ENCODE measurements at regions not wholly inside any gene's neighbourhood (a gene's known extent, or its start where the extent isn't known, plus 50 kb on each side); places are given as distances from the start of the nearest gene placed in this dataset.

GRCh38 chr3:147733217-147733616, 324.1 kb downstream of the ZIC1 start:
- Mint-ChIP-seq H3K27me3 (no peaks in the 10 kb centered on the region), H3K9me3 (ENCODE audit: low read depth) (peaks cover 2% of the 10 kb centered on the region), H3K4me3 (no peak overlapping the region), H3K36me3 (ENCODE audit: low read depth) (no peaks in the 10 kb centered on the region), H3K4me1 (no peaks in the 10 kb centered on the region), H3K27ac (no peak overlapping the region)
- intact Hi-C loops (cut with DNase I, micrococcal nuclease), result no loop called here
- POLR2A ChIA-PET, result no interaction called here
- DNase-seq (no peak), ATAC-seq (no peak)
- CTCF ChIA-PET, result no interaction called here

GRCh38 chr3:147735616-147736015, 326.5 kb downstream of the ZIC1 start:
- Mint-ChIP-seq H3K9me3 (ENCODE audit: low read depth) (no peaks in the 10 kb centered on the region), H3K4me3 (no peak overlapping the region), H3K36me3 (ENCODE audit: low read depth) (no peaks in the 10 kb centered on the region), H3K27ac (no peak overlapping the region), H3K4me1 (no peaks in the 10 kb centered on the region), H3K27me3 (no peaks in the 10 kb centered on the region)
- intact Hi-C loops (cut with DNase I, micrococcal nuclease), result no loop called here
- DNase-seq (no peak), ATAC-seq (no peak)
- ChIA-PET POLR2A (no interaction called here), CTCF (no interaction called here)

GRCh38 chr3:147736226-147736625, 327.1 kb downstream of the ZIC1 start:
- Mint-ChIP-seq H3K4me1 (no peaks in the 10 kb centered on the region), H3K4me3 (no peak overlapping the region), H3K9me3 (ENCODE audit: low read depth) (no peaks in the 10 kb centered on the region), H3K36me3 (ENCODE audit: low read depth) (no peaks in the 10 kb centered on the region), H3K27me3 (no peaks in the 10 kb centered on the region), H3K27ac (no peak overlapping the region)
- intact Hi-C loops (cut with DNase I, micrococcal nuclease), result no loop called here
- CTCF ChIA-PET, result no interaction called here
- POLR2A ChIA-PET, result no interaction called here
- no peak for DNase-seq
- no peak for ATAC-seq

- ChIA-PET CTCF (no interaction called here), POLR2A (no interaction called here)
- DNase-seq (no peak), ATAC-seq (no peak)
- intact Hi-C loops (cut with DNase I, micrococcal nuclease), result no loop called here
- H3K4me3 Mint-ChIP-seq, result no peak overlapping the region
- peaks cover 4% of the 10 kb centered on the region for H3K9me3 Mint-ChIP-seq (ENCODE audit: low read depth)
- no peaks in the 10 kb centered on the region for H3K27me3 Mint-ChIP-seq
- no peaks in the 10 kb centered on the region for H3K4me1 Mint-ChIP-seq
- H3K27ac Mint-ChIP-seq, result no peak overlapping the region
- no peaks in the 10 kb centered on the region for H3K36me3 Mint-ChIP-seq (ENCODE audit: low read depth)
These were observed 328.2 kb downstream of the ZIC1 start for GRCh38 chr3:147737376-147737775.

GRCh38 chr3:147740928-147741327, 331.8 kb downstream of the ZIC1 start:
- H3K27ac Mint-ChIP-seq, result no peak overlapping the region
- no peaks in the 10 kb centered on the region for H3K36me3 Mint-ChIP-seq (ENCODE audit: low read depth)
- H3K4me3 Mint-ChIP-seq, result no peak overlapping the region
- DNase-seq (no peak), ATAC-seq (no peak)
- no peaks in the 10 kb centered on the region for H3K27me3 Mint-ChIP-seq
- intact Hi-C loops (cut with DNase I, micrococcal nuclease), result no loop called here
- peaks cover 4% of the 10 kb centered on the region for H3K9me3 Mint-ChIP-seq (ENCODE audit: low read depth)
- ChIA-PET CTCF (no interaction called here), POLR2A (no interaction called here)
- H3K4me1 Mint-ChIP-seq, result no peaks in the 10 kb centered on the region

GRCh38 chr3:147744967-147745366, 335.8 kb downstream of the ZIC1 start:
- no peak for DNase-seq
- Mint-ChIP-seq H3K4me3 (no peak overlapping the region), H3K27me3 (no peaks in the 10 kb centered on the region), H3K36me3 (ENCODE audit: low read depth) (no peaks in the 10 kb centered on the region), H3K4me1 (no peaks in the 10 kb centered on the region), H3K27ac (no peak overlapping the region), H3K9me3 (ENCODE audit: low read depth) (peaks cover 7% of the 10 kb centered on the region)
- ChIA-PET CTCF (no interaction called here), POLR2A (no interaction called here)
- no peak for ATAC-seq
- intact Hi-C loops (cut with DNase I, micrococcal nuclease), result no loop called here

GRCh38 chr3:147755310-147755709, 346.1 kb downstream of the ZIC1 start:
- ATAC-seq (no peak), DNase-seq (no peak)
- POLR2A ChIA-PET, result no interaction called here
- CTCF ChIA-PET, result interaction anchor here (0.7 kb wide), 1 partner anchor 13 kb away, joined by 3 read pairs; no protein-coding TSS in a partner anchor
- intact Hi-C loops (cut with DNase I, micrococcal nuclease), result no loop called here
- Mint-ChIP-seq H3K27ac (no peak overlapping the region), H3K36me3 (ENCODE audit: low read depth) (no peaks in the 10 kb centered on the region), H3K4me3 (no peak overlapping the region), H3K27me3 (no peaks in the 10 kb centered on the region), H3K4me1 (no peaks in the 10 kb centered on the region), H3K9me3 (ENCODE audit: low read depth) (no peaks in the 10 kb centered on the region)

- H3K9me3 Mint-ChIP-seq (ENCODE audit: low read depth), result no peaks in the 10 kb centered on the region
- no peak overlapping the region for H3K4me3 Mint-ChIP-seq
- H3K36me3 Mint-ChIP-seq (ENCODE audit: low read depth), result no peaks in the 10 kb centered on the region
- no peak overlapping the region for H3K27ac Mint-ChIP-seq
- no peaks in the 10 kb centered on the region for H3K4me1 Mint-ChIP-seq
- ATAC-seq (no peak), DNase-seq (no peak)
- CTCF ChIA-PET, result no interaction called here
- intact Hi-C loops (cut with DNase I, micrococcal nuclease), result no loop called here
- H3K27me3 Mint-ChIP-seq, result no peaks in the 10 kb centered on the region
- POLR2A ChIA-PET, result no interaction called here
These were observed 347.3 kb downstream of the ZIC1 start for GRCh38 chr3:147756476-147756875.

- ChIA-PET CTCF (no interaction called here), POLR2A (no interaction called here)
- DNase-seq, result no peak
- H3K27ac Mint-ChIP-seq, result no peak overlapping the region
- H3K27me3 Mint-ChIP-seq, result no peaks in the 10 kb centered on the region
- no peaks in the 10 kb centered on the region for H3K9me3 Mint-ChIP-seq (ENCODE audit: low read depth)
- no peak for ATAC-seq
- H3K4me1 Mint-ChIP-seq, result no peaks in the 10 kb centered on the region
- intact Hi-C loops (cut with DNase I, micrococcal nuclease), result no loop called here
- no peak overlapping the region for H3K4me3 Mint-ChIP-seq
- no peaks in the 10 kb centered on the region for H3K36me3 Mint-ChIP-seq (ENCODE audit: low read depth)
These were observed 348.7 kb downstream of the ZIC1 start for GRCh38 chr3:147757866-147758265.

- DNase-seq, result no peak
- Mint-ChIP-seq H3K27ac (no peak overlapping the region), H3K9me3 (ENCODE audit: low read depth) (no peaks in the 10 kb centered on the region), H3K4me3 (no peak overlapping the region), H3K4me1 (no peaks in the 10 kb centered on the region), H3K36me3 (ENCODE audit: low read depth) (no peaks in the 10 kb centered on the region), H3K27me3 (no peaks in the 10 kb centered on the region)
- no peak for ATAC-seq
- ChIA-PET CTCF (no interaction called here), POLR2A (no interaction called here)
- intact Hi-C loops (cut with DNase I, micrococcal nuclease), result no loop called here
These were observed 349.6 kb downstream of the ZIC1 start for GRCh38 chr3:147758771-147759170.

GRCh38 chr3:147760085-147760484, 350.9 kb downstream of the ZIC1 start:
- H3K4me3 Mint-ChIP-seq, result no peak overlapping the region
- CTCF ChIA-PET, result no interaction called here
- H3K9me3 Mint-ChIP-seq (ENCODE audit: low read depth), result peaks cover under 1% of the 10 kb centered on the region
- no peaks in the 10 kb centered on the region for H3K27me3 Mint-ChIP-seq
- H3K36me3 Mint-ChIP-seq (ENCODE audit: low read depth), result no peaks in the 10 kb centered on the region
- no peaks in the 10 kb centered on the region for H3K4me1 Mint-ChIP-seq
- DNase-seq, result no peak
- H3K27ac Mint-ChIP-seq, result no peak overlapping the region
- ATAC-seq, result no peak
- POLR2A ChIA-PET, result no interaction called here
- intact Hi-C loops (cut with DNase I, micrococcal nuclease), result no loop called here

GRCh38 chr3:147760941-147761340, 351.8 kb downstream of the ZIC1 start:
- peaks cover 4% of the 10 kb centered on the region for H3K9me3 Mint-ChIP-seq (ENCODE audit: low read depth)
- POLR2A ChIA-PET, result no interaction called here
- H3K27me3 Mint-ChIP-seq, result no peaks in the 10 kb centered on the region
- H3K4me3 Mint-ChIP-seq, result no peak overlapping the region
- H3K36me3 Mint-ChIP-seq (ENCODE audit: low read depth), result no peaks in the 10 kb centered on the region
- CTCF ChIA-PET, result no interaction called here
- no peak overlapping the region for H3K27ac Mint-ChIP-seq
- intact Hi-C loops (cut with DNase I, micrococcal nuclease), result no loop called here
- no peak for ATAC-seq
- H3K4me1 Mint-ChIP-seq, result no peaks in the 10 kb centered on the region
- DNase-seq, result no peak

- H3K27ac Mint-ChIP-seq, result no peak overlapping the region
- intact Hi-C loops (cut with DNase I, micrococcal nuclease), result no loop called here
- no peaks in the 10 kb centered on the region for H3K4me1 Mint-ChIP-seq
- H3K4me3 Mint-ChIP-seq, result no peak overlapping the region
- ATAC-seq (no peak), DNase-seq (no peak)
- CTCF ChIA-PET, result interaction anchor here (0.6 to 1.0 kb wide), 2 partner anchors 14 to 350 kb away, joined by 3 read pairs; no protein-coding TSS in a partner anchor
- POLR2A ChIA-PET, result no interaction called here
- no peaks in the 10 kb centered on the region for H3K36me3 Mint-ChIP-seq (ENCODE audit: low read depth)
- H3K9me3 Mint-ChIP-seq (ENCODE audit: low read depth), result peaks cover 1% of the 10 kb centered on the region
- H3K27me3 Mint-ChIP-seq, result no peaks in the 10 kb centered on the region
These were observed 364.0 kb downstream of the ZIC1 start for GRCh38 chr3:147773116-147773630.

Data from activated CD4-positive, alpha-beta T cell treated with anti-CD3 and anti-CD28 coated beads for 36 hours (primary cell).